Stimulated activated CD4-positive, alpha-beta T cell treated with anti-CD3 and anti-CD28 coated beads, Interleukin-1b, Interleukin-23, amount 100 ng/mL, for 4 hours (primary cell): ENCODE measurements at regions not wholly inside any gene's neighbourhood (a gene's known extent, or its start where the extent isn't known, plus 50 kb on each side); places are given as distances from the start of the nearest gene placed in this dataset.
"Not testable (repeated sequence)": the region's sequence is repeated elsewhere in the genome, so short reads cannot be mapped to it uniquely, and the experiment has no call there.

ENCODE experiments used
- DNase-seq, 2 donors: peaks; one replicate each; pipeline ENCODE4 v3.0.0-alpha.2; 2020; ENCODE audit warnings: low read depth in 2 of 2

DNA sequence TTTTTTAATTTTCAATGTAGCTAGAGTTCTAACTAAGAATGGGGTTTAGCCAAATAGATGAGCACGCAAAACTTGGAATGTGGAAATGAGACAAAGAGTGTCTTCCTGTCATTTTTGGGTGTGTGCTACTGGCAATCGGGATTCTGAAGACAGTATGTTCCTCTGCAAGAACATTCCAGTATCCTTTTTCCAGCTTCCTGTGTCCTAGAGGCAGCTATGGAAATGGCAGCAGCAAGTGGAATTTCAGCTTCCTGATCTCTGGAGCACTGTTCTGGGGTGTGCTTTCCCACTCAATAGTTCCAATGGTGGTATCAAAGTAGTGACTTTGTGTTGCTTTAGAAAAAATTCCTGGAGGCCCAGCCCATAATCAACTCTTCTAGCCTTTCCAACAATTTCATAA is 642.9 kb upstream of the KCNMB2 start:
- DNase-seq = no peak

DNA sequence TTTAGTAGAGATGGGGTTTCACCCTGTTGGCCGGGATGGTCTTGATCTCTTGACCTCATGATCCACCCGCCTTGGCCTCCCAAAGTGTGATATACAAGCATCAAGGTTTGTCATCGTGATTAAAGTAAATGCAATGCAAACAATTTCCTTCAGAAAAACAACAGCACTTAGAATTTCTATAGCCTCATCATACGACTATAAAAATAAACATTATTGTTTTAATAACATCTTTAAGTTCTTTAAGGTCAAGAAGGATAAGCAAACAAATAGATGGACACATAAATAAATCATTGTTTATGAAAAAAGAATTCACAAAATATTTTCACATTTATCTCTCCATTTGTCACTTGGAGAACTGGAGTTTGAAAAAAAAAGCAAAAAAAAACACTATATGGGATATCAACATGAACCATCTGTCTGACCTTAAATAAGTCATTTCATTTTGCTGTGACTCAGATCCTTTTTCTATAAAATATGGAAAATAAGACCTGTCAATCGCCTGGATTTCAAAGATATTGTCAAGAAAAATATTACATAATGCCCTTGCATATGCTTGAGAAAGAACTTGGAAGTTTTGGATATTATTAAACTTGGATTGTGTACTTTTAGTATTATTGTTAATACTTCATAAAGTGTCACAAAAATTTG is 642.0 kb upstream of the KCNMB2 start:
- no peak for DNase-seq

DNA sequence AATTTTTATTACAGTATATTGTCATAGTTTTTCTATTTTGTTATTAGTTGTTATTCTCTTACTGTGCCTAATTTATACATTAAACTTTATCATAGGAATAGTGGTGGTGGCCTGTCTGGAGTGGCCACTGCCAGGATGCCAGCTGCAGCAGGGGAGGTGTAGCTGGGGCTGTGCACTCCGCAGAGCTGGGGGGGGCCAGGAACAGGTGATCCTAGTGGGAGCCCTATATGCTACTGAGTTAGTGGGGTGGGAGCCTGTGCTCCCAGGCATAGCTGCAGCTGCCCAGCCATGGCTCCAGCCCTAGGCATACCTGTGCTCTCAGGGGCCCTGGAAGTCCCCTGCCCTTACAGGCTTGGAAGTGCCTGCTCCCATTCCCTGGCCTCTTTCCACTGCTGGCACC is 638.1 kb upstream of the KCNMB2 start:
- no peak for DNase-seq

DNA sequence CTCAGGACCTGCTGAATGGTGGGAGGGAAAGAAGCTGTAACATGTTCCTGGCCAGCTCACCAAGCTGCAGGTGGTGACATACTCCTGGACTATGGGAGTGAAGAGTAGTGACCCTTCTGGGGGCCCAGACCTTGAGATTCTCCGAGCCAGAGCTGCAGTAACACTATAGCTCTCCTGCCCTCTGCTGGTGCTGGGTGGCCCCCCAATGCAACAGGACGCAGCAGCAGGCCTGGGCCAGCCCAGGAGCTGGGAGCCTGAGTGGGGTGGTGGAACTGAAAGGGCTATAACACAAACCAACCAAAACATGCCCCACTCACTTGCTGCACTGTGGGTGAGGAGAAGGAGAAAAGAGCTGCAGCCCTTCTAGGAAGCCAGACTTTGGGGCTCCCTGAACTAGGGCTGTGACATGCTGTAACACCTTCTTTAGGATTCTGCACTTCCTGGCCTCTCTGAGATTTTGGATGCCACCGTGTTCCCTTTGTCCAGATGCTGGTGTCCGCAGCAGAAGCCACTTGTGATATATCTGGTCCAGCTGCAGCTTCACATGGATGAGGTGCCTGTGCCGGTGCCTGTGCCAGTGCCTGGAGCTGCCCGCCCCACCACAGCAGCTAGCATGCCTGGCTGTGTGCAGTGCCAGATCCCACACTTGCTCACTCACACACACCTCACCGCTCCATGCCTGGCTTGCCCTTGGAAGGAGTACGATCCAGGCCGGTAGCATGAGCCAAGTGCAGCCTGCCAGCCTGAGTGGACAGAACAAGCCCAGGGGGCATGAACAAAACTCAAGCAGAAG is 636.8 kb upstream of the KCNMB2 start:
- DNase-seq = no peak

DNA sequence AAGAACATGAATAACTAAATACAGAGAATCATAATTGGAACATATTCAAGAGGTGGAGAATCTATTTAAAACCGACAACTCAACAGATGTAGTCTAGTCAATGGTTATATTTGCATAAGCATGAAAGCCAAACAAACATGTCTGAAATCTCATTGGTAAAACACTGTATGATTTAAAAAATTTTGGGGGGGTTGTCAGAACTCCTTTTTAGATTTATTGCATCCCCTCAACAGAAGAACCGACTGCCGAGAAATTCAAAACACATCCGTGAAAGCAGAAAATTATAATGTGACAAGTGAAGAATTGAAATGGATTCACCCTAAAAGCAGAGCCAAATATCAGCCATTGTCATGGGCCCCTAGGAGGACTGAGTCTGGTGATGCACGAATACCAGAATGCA is 633.4 kb upstream of the KCNMB2 start:
- DNase-seq = no peak

DNA sequence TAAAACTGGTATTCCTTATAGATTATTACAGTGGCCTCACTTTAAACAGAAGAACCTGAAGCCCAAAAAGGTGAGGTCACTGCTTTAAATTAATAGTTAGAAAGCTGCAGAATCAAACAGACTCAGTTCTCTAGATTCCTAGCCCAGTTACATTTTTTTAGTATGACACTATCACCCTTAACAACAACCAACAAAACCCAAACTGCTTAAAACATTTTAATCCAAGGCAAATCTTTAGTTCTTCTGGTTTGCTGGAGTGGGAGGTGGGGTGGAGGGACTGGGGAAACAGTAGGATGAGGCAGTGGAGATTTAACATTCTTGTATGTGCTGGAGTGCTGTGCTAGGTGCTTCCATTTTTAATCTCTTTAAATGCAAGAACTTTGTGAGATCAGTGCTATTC is 631.6 kb upstream of the KCNMB2 start:
- DNase-seq = no peak

DNA sequence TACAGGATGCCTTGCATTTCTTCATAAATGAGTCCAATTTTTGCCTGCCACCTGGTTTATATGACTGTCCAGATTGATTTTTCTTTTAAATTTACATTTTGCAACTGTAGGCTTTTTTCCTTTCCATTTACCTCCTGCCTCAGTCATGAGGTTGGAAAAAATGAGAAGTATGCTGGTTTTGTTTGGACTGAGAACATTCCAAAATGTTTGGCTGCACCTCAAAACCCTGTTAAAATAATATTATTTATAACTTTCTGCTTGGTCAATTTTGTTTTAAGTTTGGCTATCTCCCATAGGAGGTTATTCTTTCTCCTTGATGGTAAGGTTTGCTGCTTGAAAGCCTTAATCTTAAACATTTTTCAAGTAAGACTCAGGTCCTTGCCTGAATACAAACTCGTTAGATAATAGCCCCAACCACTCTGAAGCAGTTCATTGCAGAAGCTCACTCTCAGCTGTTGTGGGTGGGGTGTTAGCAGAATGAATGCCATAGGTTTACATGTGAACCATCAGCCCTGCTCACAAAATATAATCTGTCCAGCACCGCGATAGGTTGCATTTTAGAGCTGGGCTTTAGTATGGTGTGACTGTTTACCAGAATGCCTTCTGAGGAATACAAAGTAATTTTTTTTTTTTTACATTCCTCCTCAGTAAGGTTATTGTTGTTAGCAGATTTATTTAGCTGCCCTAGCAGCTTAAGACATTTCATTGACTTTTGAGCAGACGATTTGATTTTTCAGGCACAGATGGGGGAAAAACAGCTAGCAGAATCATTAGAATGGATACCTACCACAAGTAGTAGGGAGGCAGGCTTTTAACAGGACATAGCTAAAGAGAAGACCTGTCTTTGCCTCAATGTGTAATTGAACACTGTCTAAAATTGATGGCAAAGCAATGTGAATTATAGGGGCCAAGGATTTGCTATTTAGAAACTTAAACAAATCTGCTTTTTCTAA is 630.8 kb upstream of the KCNMB2 start:
- DNase-seq = no peak

DNA sequence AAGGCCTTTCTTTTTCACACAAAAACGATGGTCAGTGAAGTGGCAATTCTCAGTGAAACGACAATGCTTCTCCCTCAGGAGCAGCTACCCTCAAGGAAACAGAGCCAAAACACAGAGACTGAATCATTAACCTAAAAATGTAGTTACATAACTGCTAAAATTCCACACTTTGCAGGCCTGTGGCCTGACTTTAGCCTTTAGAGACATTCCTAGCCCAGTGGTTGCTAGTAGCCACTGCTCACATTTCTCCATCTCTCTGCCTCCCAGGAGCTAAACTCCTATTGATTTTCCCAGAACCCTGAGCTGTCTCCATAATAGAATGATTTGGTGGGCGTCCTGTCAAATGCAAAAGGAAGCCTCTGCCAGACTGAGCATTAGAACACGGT is 630.1 kb upstream of the KCNMB2 start:
- DNase-seq = no peak

DNA sequence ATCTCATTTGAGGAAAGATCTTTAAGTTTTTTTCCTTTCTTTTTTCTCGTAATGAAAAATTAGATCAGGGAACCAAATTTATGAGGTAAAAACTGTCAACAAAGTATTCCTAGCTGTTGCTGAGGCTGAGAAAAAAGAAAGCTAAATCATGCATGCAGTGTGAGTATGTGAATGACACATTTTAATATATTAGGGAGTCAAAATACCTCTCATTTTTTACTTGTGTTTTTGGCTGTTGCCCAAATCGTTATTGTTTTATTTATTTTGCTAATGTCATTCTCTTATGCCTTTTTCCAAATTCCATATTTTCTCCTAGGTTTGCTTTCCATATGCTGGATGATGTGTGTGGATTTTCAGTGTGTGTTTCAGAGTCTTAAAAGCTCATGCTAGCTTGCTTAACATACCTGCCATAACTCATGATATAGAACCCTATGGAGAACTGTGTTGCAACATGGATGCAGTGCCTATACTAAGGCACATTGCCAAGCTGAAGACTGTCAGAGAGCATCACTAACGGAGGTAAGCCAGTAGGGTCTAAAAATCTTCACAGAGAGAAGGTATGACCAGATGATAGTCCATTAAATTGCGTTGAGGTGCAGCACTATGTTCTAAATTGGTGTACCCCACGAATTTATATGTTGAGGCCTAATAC is 629.5 kb upstream of the KCNMB2 start:
- DNase-seq = no peak

DNA sequence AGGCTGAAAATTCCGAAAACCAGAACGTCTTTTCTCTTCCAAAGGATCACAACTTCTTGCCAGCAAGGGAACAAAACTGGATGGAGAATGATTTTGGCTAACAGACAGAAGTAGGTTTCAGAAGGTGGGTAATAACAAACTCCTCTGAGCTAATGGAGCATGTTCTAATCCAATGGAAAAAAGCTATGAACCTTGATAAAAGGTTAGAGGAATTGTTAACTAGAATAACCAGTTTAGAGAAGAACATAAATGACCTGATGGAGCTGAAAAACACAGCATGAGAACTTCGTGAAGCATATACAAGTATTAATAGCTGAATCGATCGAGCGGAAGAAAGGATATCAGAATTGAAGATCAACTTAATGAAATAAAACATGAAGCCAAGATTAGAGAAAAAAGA is 626.7 kb upstream of the KCNMB2 start:
- DNase-seq = not testable (repeated sequence)

DNA sequence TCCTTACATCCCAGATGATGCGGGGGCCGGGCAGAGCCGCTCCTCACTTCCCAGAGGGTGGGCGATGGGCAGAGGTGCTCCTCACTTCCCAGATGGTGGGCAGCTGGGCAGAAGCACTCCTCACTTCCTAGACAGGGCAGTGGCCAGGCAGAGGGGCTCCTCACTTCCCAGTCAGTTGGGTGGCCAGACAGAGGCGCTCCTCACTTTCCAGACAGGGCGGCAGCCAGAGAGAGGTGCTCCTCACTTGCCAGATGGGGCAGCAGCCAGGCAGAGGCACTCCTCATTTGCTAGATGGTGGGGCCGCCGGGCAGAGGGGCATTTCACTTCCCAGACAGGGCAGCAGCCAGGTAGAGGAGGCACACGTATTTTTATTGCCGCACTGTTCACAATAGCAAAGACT is 622.0 kb upstream of the KCNMB2 start:
- no peak for DNase-seq

DNA sequence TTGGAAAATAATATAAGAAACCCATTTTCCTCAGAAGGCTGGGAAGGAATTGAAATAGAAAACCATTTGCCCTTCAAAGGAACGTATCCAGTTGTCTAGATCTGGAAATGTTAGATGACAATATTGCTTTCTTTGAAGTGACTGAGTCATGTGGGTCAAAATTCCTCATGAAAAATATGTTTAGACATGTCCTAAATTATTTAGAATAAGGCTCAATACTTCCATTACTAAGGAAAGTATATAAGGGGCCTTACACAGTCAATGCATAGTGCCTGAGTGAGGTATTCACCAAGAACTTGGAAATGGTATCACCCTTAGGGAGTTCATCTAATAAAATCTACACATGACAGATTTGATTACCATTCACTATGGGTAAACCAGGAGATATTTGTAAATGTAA is 619.8 kb upstream of the KCNMB2 start:
- DNase-seq = no peak

DNA sequence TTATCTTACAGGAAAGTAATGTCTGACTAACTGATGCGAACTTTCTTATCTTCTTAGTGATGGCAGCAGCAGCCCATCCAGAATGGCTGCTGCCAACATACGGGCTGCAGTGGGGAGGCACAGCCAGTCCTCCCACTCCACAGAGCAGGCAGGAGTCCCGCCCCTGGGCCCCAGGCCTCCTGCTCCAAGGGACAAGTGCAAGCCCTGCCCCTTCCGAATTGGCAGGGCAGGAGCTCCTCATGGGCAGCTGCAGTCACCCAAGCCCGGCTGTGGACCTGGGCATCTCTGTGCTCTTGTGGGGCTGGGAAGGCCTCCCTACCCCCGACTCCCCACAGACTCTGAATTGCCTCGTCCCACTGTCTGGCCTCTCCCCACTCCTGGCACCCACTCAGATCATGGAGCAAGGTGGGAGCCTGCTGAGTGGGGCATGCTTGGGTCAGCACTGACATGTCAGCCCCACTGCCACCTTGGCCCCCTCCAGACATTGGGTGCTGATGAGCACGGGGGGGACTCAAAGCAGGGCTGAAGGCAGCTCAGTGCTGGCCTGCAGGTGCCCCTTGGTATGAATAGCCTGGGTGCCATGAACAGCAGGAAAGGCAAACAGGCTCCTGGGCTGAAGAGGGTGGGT is 618.9 kb upstream of the KCNMB2 start:
- DNase-seq = no peak

DNA sequence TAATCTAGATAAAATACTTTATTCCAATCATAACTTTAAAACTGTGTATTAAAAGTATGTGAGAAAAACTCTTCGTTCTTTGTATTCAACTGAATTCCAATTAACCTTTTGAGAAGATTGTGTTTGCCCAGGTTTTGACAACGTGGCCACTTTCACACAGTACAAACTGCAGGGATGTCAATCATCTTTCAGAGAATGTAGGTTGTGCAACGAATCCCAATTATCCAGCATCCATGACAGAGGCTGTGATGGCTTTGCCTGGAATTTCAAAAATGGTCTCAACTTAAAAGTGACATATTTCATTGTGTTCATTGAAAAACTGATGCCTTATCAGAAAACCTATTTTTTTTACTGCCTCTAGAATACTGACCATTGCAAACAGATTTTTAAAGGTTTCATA is 615.1 kb upstream of the KCNMB2 start:
- DNase-seq = no peak

DNA sequence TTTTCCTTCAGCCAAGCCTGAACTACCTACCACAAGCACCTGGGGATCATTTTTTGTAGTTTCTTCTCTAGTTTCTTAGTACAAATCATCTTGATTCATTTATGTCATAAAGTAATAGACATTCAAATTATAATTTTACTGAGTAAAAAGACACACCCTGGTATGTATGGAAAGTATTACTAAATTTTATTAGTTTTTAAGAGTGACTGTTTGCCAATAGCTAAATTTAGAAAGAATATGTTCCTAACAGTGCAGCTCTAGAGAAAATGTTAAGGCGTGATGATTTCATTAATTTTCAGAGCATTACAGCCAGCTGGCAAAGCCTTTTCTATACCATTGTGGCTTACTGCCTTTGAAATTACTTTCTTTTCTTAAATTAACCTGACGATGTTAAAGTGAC is 612.0 kb upstream of the KCNMB2 start:
- no peak for DNase-seq

DNA sequence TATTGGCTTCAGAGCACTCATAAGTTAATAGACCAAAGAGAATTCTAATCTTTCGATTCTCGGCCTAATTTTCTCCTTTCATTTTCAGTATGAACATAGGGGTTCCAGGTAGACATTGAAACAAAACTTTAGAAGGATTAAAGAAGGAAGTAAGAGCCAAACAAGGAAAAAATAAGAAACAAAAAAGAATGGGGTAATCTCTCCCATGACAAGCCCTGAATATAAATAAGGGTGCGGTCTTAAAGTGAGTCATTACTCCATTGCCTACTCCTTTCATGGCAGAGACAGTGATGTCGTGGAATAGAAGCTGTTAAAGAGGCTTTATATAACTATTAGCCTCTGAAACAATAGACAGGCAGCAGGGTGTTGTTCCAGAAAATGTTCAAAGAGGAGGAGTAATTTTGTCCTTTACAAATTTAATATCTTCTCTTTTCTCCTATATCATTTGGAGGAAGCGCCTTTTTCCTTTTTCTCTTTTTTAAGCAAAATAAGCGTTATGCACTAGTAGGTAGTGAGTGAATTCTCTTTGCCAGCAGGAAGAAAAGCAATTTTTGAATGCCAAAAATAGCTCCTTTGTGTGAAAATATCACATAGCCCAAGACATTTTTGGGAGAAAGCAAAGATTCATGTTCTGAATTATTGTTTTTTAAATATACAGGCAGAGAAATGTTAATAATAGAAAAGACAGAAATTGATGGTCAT is 607.9 kb upstream of the KCNMB2 start:
- DNase-seq = no peak

DNA sequence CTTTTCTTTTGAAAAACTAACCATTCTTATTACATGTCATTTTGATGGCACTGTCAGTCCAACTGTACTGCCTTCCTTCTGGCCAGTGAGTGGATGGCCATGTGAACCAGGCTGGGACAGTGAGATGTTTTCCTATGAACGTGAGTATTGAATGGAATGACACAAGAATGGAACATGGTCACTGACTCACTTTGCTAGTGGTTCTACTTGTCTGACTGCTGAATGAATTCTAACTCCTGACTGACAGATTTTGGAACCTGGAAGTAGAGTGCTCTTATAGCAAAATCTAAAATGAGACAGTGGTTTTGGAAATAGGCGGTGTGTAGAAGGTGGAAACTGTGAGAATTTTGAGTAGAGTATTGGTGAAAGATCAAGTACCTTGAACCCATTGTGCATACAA is 606.9 kb upstream of the KCNMB2 start:
- no peak for DNase-seq

DNA sequence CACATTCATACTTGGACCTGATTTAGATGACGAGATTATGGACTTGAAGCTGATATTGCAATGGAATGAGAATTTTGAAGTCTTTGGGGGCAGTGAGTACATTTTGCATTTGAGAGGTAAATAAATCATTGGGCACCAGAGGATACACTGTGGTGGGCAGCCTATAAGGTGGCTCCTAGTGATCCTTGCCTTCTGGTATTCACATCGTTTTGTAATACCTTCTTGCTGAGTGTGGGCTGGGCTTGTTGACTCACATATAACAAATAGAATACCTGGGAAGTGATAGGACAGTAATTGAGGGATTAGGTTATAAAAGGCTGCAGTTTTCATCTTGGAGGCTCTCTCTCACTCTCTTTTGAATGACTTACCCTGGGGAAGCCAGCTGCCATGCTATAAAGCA is 605.5 kb upstream of the KCNMB2 start:
- no peak for DNase-seq

DNA sequence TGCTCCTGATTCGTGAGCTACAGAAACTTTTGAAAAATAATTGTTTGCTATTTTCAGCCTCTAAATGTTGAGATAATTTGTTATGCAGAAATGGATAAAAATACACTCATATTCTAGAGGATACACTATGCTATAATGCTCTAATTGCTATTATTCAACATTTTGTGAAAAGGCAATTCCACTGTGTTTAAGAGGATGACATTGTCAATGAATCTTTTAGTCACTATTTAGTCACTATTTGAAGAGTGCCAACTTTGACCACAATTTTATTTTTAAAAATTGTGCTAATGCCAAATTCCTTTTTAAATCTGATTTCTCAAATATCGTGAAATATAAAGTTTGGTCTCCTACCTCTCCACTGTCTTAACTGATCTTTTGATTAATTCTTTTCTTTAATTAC is 604.9 kb upstream of the KCNMB2 start:
- DNase-seq = no peak

DNA sequence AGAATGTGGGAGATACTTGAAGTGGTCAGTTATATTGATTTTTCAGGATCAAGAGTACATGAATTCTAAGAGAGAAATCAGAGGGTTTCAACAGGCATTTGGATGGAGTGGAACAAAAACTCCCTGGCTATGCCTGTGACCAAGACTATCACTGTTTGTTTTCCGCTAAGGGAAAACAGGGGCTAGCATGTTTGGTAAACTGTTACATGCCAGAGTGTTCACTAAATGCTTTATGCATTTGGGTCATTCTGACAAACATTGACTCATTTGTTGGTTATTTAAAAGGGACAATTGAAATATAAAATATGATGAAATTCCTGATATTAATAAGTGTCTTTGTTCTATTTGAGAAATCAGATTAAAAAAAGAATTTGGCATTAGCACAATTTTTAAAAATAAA is 603.9 kb upstream of the KCNMB2 start:
- DNase-seq = no peak
